Pons (tissue), 1 donor: ENCODE measurements at regions not wholly inside any gene's neighbourhood (a gene's known extent, or its start where the extent isn't known, plus 50 kb on each side); places are given as distances from the start of the nearest gene placed in this dataset.

Experiments used
- DNase-seq: peaks from one replicate; pipeline ENCODE4 v3.0.0-alpha.2; 2016; ENCODE audit warnings: low spot score

- DNase-seq: no peak
Observed at GRCh38 chr1:67560580-67561255, 124.3 kb upstream of the GADD45A start.

GRCh38 chr1:67561704-67562113 lies 123.3 kb upstream of the GADD45A start:
- DNase-seq: peak; percentile 53

GRCh38 chr1:67563684-67564083 lies 121.3 kb upstream of the GADD45A start:
- no peak for DNase-seq

- DNase-seq: no peak
Observed at GRCh38 chr1:67564193-67564592, 120.8 kb upstream of the GADD45A start.

GRCh38 chr1:67566803-67567377 lies 118.1 kb upstream of the GADD45A start:
- no peak for DNase-seq

GRCh38 chr1:67570486-67571143 lies 114.4 kb upstream of the GADD45A start:
- DNase-seq: no peak

- no peak for DNase-seq
Observed at GRCh38 chr1:67571406-67571805, 113.6 kb upstream of the GADD45A start.

GRCh38 chr1:67571901-67572593 lies 113.0 kb upstream of the GADD45A start:
- DNase-seq: no peak

- DNase-seq: no peak
Observed at GRCh38 chr1:67572594-67573221, 112.3 kb upstream of the GADD45A start.

- DNase-seq: no peak
Observed at GRCh38 chr1:67573311-67573872, 111.6 kb upstream of the GADD45A start.

GRCh38 chr1:67574221-67574620 lies 110.8 kb upstream of the GADD45A start:
- DNase-seq: no peak

- no peak for DNase-seq
Observed at GRCh38 chr1:67575861-67576260, 109.1 kb upstream of the GADD45A start.

GRCh38 chr1:67576474-67576873 lies 108.5 kb upstream of the GADD45A start:
- no peak for DNase-seq

- no peak for DNase-seq
Observed at GRCh38 chr1:67577646-67578045, 107.4 kb upstream of the GADD45A start.

GRCh38 chr1:67578397-67579020 lies 106.5 kb upstream of the GADD45A start:
- DNase-seq: no peak

- no peak for DNase-seq
Observed at GRCh38 chr1:67579623-67580394, 105.2 kb upstream of the GADD45A start.

GRCh38 chr1:67580691-67581403 lies 104.2 kb upstream of the GADD45A start:
- no peak for DNase-seq

- DNase-seq: no peak
Observed at GRCh38 chr1:67582625-67583461, 102.2 kb upstream of the GADD45A start.

- DNase-seq: no peak
Observed at GRCh38 chr1:67583462-67583950, 101.5 kb upstream of the GADD45A start.
